ENCODE measurements at regions not wholly inside any gene's neighbourhood (a gene's known extent, or its start where the extent isn't known, plus 50 kb on each side); places are given as distances from the start of the nearest gene placed in this dataset.

DNA sequence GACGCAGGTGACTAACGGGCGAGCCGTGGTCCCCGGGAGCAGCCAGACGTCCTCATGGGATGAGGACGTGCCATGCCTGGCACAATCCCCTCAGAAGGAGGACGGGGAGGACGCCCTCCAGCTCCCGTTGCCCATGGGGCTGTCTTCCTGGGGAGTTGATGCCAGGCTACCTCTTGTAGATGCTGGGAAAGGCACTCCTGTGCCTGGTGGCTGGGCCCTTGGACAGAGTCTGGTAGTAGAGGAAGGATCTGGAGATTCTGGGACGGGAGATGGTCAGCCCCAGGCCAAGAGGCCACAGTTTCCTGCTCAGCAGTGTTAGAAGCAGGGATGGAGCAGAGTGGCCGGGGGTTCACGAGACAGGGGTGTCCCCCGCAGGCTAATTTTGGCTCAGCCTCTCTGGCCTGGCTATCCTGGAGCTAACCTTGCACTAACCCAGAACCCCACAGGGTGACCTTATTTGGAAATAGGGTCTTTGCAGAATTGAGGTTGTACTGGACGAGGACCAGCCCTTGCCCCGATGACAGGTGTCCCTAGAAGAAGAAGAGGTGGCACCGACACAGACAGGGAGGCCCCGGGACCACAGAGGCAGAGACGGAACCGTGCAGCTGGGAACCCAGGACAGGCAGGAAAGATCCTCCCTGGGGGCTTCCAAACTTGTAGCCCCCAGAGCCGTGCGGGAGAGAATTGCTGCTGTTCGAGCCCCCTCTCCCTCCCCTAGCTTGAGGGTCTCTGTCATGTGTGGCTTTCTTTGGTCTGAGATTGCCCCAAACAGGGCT, 50.1 kb upstream of the ADRA2C start:
- DNase-seq, result no peak

DNA sequence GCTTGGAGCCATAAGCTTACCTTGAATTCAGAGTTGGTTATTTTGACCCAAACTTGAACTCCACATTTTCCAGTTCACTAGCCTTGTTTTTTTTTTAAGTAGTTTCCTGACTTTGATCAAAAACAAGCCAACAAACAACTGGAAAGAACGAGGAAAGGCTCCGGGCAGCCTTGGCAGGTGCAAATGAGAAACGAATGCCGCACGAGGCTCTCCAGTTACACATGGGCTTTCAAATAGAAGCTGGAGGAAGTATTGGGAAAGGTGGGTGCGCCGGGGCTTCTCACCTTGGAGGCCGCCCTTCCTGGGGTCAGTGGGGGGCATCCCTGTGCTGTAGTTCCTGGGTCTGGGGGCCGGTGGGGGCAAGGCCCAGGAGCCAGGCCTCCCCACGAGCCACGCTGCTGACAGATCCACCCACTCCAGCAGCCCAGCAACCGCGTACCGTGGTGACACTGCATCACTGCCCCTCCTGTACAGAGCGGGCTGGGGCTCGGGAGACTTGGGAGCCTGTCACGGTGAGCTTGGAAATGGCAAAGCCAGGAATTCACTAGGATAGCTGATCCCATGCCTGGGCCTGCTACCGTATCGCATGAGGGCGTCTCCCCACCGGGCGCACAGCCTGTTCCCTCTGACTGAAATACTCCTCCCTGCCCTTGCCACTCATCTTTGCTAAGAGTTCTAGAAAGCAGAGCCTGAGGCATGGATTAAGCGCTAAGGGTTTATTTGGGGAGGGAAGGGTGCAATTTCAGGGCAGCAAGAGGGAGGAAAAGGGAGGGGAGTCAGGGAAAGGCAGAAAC, 50.9 kb upstream of the ADRA2C start:
- DNase-seq, result no peak

DNA sequence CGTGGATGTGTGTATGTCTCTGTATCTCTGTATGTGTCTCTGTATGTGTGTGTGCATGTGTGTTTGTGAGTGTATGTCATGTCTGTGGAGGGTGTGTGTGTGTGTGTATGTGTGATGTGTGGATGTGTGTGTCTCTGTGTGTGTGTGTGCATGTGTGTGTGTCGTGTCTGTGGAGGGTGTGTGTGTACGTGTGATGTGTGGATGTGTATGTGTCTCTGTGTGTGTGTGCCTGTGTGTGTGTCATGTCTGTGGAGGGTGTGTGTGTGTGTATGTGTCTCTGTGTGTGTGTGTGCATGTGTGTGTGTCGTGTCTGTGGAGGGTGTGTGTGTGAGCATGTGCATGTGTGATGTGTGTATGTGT, 51.6 kb upstream of the ADRA2C start:
- DNase-seq, result no peak

DNA sequence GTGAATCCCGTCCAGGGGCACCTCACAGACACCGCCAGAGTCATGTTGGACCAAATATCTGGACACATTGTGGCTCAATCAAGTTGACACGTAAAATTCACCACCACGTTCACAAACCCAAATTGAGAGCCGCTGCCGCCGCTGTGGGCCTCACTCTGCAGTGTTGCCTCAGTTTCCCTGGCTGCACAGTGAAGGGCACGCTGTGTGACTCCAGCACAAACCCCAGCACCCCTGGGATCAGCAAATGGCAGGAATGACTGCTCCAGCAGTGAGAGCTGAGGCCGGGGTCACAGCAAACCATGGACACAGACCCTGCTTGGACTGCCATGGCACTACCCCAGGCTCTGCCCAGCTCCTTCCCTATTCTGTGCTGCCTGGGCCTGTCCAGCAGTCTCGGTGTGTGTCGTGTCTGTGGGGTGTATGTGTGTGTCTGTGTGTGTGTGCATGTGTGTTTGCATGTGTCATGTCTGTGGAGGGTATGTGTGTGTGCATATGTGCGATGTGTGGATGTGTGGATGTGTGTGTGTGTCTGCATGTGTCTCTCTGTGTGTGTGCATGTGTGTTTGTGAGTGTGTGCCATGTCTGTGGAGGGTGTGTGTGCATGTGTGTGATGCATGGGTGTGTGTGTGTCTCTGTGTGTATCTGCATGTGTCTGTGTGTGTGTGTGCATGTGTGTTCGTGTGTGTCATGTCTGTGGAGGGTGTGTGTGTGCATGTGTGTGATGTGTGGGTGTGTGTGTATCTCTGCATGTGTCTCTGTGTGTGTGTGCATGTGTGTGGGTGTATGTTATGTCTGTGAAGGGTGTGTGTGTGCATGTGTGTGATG, 52.2 kb upstream of the ADRA2C start:
- DNase-seq, result no peak

- no peak for DNase-seq
Measured at GRCh38 chr4:3713346-3713745, 52.8 kb upstream of the ADRA2C start.

- DNase-seq, result no peak
Measured at GRCh38 chr4:3712936-3713335, 53.2 kb upstream of the ADRA2C start.

DNA sequence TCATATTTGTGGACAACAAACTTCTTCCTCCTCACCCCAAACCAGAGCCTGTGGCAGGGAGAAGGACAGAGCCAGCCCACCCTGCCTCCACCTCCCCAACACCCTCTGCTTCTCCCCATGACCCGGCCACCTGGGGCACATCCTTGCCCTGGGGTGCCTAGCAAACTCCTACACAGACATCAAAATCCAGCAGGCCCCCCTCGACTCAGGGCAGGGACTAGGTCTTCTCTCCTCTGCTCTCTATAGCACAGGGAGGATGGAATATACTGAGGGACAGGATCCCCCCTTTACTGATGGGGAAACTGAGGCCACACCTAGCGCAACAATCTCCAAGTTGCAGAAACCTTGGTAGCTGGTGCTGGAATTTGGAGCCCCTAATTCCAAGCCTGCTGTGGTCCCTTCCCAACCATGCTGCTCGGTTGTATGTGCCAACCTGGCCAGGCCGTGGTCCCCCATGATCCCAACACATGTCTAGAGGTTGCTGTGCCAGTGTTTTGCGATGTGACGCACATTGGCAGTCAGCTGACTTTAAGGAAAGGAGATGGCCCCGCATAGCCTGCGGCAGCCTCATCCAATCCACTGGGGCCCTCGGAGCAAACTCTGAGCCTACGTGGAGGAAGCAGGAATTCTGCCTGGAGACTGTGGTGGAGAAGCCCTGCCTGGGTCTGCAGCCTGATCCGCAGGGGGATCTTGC, 53.9 kb upstream of the ADRA2C start:
- no peak for DNase-seq

- DNase-seq, result no peak
Measured at GRCh38 chr4:3711183-3712111, 54.7 kb upstream of the ADRA2C start.

DNA sequence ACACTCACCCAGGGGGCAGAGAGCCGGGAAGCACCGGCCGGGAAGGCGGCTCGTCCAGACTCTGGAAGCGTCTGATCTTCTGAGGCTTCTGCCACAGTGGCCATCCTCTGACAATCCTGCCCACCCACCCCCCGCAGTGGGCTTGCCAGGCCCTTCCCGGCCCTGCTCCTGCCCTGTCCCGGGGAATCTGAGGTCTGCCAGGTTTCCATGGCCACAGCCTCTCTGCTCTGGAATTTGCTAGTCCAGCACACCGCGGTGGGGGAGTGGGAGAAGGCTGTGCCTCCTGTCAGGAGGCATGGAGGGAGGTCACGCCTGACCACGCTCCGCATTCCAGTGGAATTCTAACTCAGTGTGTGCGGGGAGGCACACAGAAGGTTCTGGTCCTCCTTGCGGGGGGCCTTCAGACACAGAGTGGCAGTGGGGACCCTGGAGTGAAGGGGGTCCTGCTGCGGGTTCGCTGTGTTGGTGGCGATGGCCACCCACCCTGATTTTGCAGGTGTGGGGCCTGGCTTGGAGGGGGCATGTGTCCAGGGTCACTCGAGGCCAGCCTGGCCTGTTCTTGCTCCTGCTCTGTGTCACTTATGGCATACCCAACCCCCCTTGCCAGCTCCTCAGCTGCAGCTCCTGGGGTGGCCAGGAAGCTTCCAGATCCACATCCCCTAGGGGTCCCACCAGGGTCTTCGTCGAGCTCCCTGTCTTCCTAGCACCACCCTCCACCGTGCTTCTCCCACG, 55.6 kb upstream of the ADRA2C start:
- DNase-seq, result no peak

DNA sequence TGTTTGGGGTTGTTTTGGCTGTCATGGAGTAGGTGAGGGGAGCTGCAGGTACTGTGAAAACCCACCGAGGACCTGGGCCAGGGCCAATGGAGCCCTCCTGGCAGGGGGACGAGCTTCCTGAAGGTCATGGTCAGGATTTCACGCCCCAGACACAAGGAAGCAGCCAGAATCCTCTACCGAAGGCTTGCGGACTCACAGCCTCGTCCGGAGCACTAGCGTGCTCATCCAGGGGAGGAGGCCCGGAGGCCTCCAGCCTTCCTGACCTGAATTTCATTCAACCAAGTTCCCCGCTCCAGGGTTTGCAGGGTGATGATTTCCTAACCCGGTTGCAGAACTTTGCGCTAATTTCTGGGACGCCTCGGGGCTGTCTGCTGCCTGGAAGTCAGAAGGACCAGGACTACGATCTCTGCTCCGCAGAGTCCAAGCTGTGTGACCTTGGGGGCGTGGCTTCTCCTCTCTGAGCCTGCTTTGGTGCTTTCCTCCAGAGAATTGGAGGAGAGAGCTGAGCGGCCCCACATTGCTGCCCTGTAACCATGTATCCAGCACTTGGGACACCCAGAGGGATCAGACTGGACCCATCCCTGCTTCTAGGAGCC, 56.2 kb upstream of the ADRA2C start:
- no peak for DNase-seq

DNA sequence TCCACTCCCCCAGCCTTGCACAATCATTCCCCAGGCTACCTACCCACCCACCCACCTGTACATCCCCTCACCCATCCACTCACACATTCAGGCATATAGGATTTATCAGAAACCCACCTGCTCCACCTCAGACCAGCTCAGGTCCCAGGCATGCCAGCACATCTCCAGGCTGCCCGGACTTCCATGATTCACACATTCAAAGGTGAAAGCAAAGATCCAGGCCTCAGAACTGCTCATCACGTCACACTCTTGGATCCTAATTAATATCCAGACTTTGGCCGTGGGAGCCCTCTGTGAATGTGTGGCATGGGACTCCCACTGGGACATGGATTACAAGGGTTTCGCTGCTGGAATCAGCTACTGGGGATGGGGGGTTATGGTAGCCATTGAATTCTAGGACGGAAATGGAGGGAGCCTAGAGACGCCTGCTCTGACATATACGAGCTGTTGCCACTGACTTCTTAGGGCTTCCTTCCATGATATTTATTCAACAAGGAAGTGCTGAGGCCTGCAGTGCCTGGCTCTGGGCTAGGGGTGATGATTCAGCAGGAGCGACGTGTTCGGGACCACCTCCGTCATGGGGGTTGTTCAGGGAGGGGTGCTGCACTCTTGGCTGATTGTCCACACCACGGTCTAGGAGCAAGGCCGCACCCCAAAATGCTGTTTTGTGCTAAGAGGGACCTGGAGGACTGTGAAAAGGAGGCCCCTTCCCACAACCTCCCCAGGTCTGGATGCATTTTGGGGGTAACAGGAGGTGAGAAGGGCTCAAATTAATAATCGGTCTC, 56.9 kb upstream of the ADRA2C start:
- no peak for DNase-seq

DNA sequence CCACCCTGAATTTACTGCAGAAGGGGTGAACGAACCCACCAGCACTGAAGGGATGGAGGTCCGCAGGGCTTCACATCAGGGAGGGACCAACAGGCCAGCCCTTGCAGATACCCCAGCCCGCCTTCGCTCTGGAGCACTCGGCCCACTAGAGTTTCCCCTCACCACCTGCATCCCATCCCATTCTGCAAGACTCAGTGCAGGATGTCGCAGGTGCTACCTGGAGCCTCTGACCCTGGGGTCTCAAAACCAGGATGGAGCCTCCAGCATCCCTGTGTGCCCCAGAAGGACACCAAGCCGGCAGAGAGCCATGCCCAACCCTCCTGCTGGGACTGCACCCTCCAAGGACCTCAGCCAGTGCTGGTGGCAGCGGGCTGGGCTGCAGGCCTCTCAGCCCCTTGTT, 57.6 kb upstream of the ADRA2C start:
- no peak for DNase-seq

GRCh38 chr4:3708103-3708510, 58.1 kb upstream of the ADRA2C start:
- no peak for DNase-seq

GRCh38 chr4:3707423-3708102, 58.6 kb upstream of the ADRA2C start:
- no peak for DNase-seq

- no peak for DNase-seq
Measured at GRCh38 chr4:3706565-3707422, 59.4 kb upstream of the ADRA2C start.

GRCh38 chr4:3706111-3706511, 60.1 kb upstream of the ADRA2C start:
- no peak for DNase-seq

DNA sequence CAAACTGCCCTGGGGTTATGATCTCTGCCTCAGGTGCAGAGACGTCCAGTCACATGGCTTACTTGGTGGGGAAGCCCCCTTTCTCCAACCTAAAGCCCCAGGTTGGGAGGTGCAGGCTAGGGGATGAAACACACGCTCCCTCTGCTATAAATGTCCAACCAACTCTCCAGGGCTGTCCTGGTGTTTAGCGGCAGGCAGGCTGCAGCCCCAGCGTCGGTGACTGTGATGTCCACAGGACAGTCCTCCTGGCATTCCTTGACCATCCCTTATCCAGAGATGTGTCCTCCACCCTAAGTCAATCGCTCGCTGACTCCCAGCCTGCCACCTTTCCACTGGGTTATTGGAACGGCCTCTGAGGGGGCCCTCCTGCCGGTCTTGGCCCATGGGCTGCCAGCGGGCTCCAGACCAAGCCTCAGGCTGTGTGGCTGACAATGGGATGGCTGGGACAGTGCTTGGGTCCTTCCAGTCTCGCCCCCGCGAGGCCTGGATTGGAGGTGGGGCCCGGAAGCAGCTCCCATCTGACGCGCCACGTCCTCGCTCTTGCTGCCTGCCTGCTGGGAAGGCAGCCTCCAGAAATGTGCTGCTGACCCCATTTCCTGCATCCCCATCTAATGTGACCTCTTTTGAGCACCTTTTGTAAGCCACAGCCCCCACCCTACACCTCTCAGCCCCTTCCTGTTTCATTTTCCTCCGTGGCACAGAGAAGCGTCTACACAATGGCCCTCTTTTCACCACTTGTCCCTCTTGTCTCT, 60.8 kb upstream of the ADRA2C start:
- no peak for DNase-seq
